Cardiac septum (tissue), 1 donor: ENCODE measurements at regions not wholly inside any gene's neighbourhood (a gene's known extent, or its start where the extent isn't known, plus 50 kb on each side); places are given as distances from the start of the nearest gene placed in this dataset.
"Not testable (repeated sequence)": the region's sequence is repeated elsewhere in the genome, so short reads cannot be mapped to it uniquely, and the experiment has no call there.

ENCODE experiments used
- DNase-seq: peaks from one replicate; pipeline ENCODE4 v3.0.0-alpha.2; 2020; ENCODE audit warnings: low spot score
- intact Hi-C: fragments of 100-400 bp; cut with DNase I; formaldehyde crosslinking; loops from one replicate; pipeline ENCODE4 v1.14.0; 2022
- donor health status: DM: no; HTN: no; CAD: no.

DNA sequence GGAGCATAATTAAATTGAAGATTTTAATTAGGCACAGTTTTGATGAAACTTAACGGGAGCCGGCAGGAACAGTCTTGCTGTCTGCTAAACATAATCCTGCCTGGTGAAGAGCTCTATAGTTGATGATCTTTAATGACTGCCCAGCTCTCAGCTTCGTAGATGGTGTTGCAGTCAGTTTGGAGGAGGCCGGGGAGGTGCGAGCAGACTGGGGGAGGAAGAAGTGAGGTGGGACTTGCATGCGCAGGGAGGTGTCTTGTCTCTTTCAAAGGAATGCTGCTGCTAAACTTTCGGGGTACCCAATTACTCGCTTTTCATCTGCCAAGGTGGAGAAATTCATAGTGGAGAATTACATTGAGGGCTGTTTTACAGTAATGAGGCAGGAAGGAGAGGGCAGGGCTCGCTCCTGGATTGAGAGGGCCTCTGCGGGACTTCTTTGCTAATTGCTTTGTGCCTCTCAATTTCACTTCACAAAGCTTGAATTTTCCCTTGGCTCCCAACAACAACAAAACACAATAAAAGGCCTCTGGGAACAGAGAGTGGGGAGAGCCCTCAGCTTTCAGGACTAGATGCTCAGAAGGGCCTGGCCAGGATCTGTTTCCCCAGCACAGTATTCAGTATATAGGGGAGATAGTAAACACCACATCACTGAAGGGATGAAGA lies 257.9 kb upstream of the ADRA1B start:
- DNase-seq, result no peak
- intact Hi-C loops, result no loop called here

DNA sequence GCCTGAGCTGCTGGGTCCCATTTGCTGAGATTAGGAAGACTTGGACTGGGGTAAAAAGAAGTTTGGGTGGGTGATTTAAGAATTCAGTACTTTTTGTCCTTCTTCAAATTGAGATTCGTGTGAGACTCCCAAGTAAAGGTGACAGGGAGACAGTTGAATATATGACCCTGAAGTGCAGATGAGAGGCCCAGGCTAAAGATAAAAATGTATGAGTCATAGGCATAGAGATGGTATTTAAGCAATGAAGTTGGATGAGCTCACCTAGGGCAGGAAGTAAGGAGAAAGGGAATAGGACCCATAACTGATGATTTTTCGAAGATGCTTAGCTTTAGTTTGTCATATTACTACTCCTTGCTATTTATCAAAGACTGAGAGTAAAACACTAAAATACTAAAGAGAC lies 255.9 kb upstream of the ADRA1B start:
- intact Hi-C loops, result no loop called here
- no peak for DNase-seq

DNA sequence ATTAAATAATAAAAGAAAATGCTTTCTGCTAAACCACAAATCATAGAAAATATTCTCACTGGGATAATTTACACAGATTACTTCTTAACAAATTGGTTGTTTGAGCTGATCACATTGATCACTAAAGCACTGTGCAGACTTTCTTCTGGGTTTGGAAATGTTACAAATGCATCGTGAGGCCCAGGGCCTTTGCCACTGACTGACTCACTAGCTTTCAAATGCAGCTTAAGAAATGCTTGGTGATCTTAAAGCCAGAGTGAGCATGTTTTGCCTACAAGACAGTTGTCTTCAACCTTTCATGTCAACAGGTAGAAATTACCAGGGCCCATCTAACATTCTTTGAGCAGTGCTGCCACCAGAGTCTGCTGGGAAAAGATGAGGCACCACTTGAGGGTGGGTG lies 252.3 kb upstream of the ADRA1B start:
- intact Hi-C loops, result no loop called here
- no peak for DNase-seq

DNA sequence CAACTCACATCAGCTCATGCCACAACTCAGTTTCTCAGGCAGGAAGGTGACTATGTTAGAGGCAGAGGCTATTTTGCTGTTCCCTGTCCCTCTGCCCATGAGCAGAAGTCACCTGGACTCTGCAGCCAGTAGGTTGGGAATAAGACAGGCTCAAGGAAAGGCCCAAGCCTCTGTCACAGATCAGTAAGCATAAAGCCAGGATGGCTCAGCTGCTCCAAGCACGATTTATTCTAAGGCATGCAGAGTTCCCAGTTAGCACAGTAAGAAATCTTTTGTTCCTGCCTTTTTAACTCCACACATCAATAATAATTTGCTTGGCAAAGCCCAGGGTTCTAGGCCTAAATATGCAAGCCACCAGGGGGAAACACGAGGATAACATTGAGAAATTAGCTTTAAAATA lies 249.0 kb upstream of the ADRA1B start:
- DNase-seq, result no peak
- intact Hi-C loops, result no loop called here

DNA sequence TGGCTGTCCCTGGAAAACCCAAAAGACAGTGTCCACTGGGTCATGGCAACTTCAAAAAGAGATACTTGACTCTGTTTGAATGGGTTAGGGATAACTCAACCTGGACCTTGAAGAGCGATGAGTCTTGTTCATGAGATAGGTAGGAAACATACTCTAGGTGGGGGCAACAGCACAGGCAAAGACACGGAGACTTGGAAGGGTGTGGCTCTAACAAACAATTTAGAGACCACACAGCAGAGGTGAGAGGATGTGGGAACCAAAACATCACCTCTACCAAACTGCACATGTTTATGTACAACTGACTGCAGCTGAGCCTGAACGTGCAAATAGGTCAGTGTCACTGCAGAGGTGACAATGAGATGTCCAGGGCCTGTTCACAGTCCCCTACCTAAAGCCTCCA lies 247.7 kb upstream of the ADRA1B start:
- intact Hi-C loops, result no loop called here
- DNase-seq, result no peak

DNA sequence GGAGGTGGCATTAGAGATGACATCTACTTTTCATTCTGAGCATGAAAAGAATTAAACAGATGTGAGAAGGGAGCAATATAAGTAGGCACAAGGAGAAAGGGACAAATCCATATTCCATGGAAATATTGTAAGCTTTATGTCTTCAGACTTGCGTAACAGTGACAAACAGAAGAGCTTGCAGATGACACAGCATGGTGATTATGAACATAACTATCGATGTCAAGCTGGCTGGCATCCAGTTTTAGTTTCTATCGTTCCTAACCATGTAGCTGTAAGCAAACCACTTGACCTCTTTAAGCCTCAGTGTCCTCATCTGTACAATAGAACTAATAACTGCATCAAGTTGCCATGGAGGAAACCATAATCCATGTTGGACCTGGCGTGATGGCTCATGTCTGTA lies 246.7 kb upstream of the ADRA1B start:
- intact Hi-C loops, result no loop called here
- DNase-seq, result no peak

DNA sequence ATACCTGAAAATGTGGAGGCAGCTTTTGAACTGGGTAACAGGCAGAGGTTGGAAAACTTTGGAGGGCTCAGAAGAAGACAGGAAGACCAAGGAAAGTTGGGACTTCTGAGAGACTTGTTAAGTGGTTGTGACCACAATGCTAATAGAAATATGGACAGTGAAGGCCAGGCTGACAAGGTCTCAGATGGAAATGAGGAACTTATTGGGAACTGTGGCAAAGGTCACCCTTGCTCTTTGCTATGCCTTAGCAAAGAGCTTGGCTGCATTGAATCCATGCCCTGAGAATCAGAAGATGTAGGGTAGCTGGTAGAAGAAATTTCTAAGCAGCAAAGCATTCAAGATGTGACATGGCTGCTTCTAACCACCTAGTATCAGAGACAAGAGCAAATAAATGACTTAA lies 244.4 kb upstream of the ADRA1B start:
- DNase-seq, result no peak
- intact Hi-C loops, result no loop called here

DNA sequence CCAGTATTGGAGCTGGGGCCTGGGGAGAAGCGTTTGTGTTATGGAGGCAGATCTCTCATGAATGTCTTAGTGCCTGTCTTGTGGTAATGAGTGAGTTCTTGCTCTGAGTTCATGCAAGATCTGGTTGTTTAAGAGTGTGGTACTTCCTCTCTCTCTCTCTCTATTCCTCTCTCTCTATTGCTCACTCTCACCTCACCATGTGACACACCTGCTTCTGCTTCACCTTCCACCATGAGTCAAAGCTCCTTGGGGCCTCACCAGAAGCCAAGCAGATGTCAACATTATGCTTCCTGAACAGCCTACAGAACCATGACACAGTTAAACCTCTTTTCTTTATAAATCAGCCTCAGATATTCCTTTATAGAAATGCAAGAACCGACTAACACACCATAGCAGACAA lies 242.7 kb upstream of the ADRA1B start:
- intact Hi-C loops, result no loop called here
- DNase-seq, result no peak

DNA sequence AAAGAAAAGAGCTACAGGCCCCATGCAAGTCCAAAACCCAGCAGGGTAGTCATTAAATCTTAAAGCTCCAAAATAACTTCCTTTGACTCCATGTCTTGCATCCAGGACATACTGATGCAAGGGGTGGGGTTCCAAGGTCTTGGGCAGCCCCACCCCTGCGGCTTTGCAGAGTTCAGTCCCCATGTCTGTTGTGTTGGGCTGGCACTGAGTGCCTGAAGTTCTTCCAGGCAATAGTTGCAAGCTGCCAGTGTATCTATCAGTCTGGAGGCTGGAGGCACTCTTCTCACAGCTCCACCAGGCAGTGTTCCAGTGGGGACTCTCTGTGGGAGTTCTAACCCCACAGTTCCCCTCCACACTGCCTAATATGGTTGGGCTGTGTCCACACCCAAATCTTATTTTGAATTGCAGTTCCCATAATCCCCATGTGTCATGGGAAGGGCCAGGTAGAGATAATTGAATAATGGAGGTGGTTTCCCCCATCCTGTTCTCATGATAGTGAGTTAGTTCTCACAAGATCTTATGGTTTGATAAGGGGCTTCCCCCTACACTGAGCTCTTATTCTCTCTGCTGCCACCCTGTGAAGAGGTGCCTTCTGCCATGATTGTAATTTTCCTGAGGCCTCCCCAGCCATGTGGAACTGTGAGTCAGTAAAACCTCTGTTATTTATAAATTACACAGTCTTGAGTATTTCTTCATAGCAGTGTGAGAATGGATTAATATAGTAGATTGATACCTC lies 237.5 kb upstream of the ADRA1B start:
- DNase-seq, result no peak
- intact Hi-C loops, result no loop called here

DNA sequence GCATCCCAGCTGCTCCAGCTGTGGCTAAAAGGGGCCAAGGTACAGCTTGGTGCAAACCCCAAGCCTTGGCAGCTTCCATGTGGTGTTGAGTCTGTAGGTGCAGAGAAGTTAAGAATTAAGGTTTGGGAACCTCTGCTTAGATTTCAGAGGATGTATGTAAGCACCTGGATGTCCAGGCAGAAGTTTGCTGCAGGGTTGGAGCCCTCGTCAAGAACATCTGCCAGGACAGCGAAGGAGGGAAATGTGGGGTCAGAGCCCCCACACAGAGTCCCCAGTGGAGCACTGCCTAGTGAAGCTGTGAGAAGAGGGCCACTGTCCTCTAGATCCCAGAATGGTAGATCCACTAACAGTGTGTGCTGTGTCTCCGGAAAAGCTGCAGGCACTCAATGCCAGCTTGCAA lies 236.2 kb upstream of the ADRA1B start:
- intact Hi-C loops, result loop anchor here (10.0 kb wide), 1 partner anchor 235 kb away; no protein-coding TSS in a partner anchor
- DNase-seq, result no peak

DNA sequence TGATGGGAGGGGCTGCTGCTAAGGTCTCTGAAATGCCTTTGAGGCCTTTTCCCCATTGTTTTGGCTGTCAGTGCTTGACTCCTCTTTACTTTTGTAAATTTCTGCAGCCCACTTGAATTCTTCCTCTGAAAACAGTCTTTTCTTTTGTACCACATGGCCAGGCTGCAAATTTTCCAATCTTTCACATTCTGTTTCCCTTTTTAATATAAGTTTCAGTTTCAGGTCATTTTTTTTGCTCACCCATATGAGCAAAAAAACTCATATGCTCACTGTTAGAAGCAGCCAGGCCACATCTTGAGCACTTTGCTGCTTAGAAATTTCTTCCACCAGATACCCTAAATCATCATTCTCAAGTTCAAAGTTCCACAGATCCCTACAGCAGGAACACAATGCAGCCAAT lies 234.6 kb upstream of the ADRA1B start:
- no peak for DNase-seq
- intact Hi-C loops, result loop anchor here (10.0 kb wide), 1 partner anchor 237 kb away; no protein-coding TSS in a partner anchor

DNA sequence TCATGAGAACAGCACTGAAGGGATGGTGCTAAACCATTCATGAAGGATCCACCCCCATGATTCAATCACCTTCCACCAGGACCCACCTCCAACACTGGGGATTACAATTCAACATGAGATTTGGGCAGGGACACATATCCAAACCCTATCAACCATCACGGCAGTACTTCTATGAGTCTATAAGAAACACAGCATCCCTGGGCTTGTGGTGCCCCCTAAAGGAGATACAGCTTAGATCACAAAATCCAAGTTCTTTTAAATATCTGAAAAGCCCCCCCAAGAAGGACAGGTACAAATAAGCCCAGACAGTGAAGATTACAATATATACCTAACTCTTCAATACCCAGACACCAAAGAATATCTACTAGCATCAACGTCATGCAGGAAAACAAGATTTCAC lies 233.7 kb upstream of the ADRA1B start:
- intact Hi-C loops, result loop anchor here (10.0 kb wide), 1 partner anchor 238 kb away; no protein-coding TSS in a partner anchor
- no peak for DNase-seq

DNA sequence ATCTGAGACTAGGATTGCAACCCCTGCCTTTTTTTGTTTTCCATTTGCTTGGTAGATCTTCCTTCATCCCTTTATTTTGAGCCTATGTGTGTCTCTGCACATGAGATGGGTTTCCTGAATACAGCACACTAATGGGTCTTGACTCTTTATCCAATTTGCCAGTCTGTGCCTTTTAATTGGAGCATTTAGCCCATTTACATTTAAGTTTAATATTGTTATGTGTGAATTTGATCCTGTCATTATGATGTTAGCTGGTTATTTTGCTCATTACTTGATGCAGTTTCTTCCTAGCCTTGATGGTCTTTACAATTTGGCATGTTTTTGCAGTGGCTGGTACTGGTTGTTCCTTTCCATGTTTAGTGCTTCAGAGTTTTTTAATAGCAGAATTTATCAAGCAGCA lies 228.4 kb upstream of the ADRA1B start:
- DNase-seq, result not testable (repeated sequence)
- intact Hi-C loops, result loop anchor here (10.0 kb wide), 1 partner anchor 243 kb away; no protein-coding TSS in a partner anchor

DNA sequence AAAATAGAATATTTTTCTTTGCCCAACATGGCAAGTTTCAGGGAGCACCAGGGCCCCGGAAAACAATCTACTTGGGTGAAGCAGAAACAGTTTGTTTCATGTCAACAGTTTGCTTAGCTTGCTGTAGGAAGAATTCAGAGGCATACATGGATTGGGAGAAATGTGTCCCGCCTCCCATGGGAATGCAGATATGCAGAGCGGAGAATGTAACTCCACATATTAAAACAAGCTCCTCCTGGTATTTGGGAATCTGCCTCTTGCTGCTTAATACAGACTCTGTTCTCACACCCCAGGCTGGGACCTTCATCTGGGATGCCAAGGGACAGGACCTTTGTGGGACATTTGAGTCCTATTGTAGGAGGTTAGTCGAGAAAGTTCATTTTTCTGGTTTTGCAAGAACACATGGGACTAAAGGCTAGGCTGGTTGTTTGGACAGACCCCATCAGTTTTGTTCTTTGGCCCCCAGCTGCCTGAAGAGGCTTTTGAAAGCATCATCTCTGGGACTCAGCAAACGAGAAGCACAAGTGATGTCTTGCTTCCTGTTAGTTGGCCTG lies 220.5 kb upstream of the ADRA1B start:
- intact Hi-C loops, result no loop called here
- DNase-seq, result no peak

DNA sequence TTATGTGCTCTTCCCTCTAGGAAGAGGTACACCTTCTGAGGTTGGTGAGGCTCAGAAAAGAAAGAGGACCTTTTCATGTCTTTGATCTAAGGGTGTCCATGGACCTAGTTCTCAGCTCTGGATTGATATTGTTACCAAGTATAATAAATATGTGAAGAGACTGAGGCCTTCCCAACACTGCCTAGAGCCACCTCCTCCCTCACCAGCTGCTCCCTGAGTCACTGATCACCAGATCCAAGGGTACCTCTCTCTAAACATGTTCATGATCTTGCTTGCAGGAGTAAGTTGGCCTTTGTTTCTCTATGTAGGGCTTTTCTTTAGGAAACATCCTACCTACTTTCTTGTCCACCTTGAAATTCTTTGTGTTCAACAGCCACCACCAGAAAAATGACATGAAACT lies 218.8 kb upstream of the ADRA1B start:
- no peak for DNase-seq
- intact Hi-C loops, result no loop called here

DNA sequence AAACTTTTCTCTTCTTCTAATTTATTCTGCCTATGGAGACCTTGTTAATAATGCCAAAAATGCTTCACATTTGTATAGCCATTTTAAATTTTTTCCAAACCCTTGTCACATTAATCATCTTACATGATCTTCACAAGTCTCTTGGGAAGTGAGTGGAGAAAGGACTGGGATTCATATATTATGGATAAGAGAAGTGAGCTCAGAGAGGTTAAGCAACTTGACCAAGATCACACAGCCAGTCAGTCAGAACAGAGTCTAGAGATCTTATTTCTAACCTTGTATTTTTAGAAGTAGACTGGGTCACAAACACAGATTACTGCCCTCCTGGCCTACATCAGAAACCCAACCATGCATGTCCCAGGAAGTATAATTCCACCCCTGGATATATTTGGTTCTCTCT lies 218.0 kb upstream of the ADRA1B start:
- intact Hi-C loops, result no loop called here
- no peak for DNase-seq

DNA sequence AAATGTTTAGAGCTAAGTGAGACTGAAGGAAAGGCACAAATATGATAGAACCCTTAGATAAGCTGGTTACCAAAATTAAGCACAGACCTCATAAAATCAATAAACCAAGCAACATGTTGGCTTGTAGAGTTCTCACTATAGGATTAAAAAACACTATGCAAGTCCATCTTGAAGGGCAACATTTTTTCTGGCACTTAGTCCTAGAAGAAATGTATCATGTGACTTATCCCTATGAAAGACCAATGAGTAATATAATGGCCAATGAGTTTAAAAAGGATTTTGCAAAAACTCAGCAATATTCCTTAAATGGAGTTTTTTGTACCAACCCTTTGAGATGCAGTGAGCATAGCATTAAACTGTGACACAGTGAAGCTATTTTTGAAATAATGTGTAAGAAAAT lies 216.3 kb upstream of the ADRA1B start:
- intact Hi-C loops, result no loop called here
- DNase-seq, result no peak

DNA sequence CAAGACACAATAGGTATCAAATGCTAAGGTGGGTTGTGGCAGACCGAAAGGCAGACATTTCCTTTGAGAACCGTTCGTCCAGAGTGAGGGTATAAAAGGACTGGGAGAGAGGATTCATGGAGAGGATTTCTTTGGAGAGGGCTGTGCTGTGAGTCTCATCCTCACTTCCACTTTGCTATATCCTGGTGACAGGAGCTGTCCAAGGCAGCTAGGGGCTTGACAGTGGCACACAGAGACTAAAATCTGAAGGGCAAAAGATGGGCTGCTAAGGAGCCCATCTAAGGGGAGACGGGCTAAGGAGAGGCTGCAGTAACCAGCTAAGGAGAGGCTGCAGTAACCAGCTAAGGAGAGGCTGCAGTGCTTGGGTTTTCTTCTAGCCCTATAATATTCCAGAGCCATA lies 214.0 kb upstream of the ADRA1B start:
- intact Hi-C loops, result no loop called here
- no peak for DNase-seq

DNA sequence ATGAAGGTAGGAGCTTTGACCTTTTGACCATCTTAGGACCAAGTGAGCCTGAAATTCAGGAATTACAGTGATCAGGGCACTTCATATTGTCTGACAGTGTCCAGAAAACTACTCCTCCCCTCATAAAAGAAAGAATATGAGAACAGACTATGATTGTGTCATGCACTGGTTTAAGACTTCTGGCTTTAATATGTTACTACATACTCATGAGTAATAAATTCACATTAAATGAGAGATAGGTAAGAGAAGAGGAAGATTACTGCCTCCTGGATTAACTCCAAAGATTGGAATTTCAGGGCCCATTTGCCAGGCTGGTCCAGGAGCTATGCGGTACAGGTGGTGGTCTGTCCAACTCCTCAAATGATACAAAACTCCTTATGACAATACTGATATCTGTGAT lies 213.5 kb upstream of the ADRA1B start:
- intact Hi-C loops, result no loop called here
- DNase-seq, result no peak

DNA sequence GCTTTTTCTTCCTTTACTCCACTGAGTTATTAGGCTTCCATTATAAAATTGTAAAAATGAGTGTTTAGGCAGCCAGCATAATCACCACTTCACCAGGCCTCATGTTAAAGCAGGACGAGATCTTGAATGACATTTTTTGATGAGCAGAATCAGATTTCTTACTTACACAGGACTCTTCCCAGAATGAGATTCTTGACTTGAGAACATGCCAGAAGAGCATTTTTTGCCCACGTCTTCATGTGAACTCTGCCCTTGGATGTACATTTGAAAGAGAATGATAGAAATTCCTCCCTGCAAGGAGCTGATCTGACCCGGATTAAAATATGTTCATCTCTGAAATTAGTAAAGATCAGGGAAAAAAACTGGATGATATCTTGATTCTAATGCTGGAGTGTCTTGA lies 212.1 kb upstream of the ADRA1B start:
- intact Hi-C loops, result no loop called here
- no peak for DNase-seq

DNA sequence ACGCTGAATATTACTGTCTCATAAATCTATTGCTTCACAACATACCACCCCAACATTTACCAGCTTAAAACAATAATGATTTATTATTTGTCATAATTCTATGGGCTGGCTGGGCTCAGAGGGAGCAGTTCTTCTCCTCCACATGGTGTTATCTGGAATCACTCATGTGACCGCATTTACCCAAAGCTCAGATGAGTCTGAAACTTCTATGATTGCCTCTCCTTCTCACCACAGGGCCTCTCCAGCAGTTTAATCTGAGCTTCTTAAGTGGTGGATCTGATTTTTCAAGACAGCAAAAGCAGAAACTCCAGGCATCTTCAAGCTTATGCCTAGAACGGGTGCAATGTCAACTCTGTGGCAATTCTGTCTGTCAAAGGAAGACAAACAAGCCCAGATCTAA lies 210.3 kb upstream of the ADRA1B start:
- DNase-seq, result no peak
- intact Hi-C loops, result no loop called here
